Endothelial cell of hepatic sinusoid (primary cell): ENCODE measurements at regions not wholly inside any gene's neighbourhood (a gene's known extent, or its start where the extent isn't known, plus 50 kb on each side); places are given as distances from the start of the nearest gene placed in this dataset.

Experiments
- in situ Hi-C: cut with HindIII; loops from 2 replicates; pipeline ENCODE4 v1.10.0; 2017; ENCODE audit warnings: low sequenced_read_pairs

- in situ Hi-C loops: no loop called here
Measured at GRCh38 chr2:196381464-196381863, 210.1 kb upstream of the STK17B start.

DNA sequence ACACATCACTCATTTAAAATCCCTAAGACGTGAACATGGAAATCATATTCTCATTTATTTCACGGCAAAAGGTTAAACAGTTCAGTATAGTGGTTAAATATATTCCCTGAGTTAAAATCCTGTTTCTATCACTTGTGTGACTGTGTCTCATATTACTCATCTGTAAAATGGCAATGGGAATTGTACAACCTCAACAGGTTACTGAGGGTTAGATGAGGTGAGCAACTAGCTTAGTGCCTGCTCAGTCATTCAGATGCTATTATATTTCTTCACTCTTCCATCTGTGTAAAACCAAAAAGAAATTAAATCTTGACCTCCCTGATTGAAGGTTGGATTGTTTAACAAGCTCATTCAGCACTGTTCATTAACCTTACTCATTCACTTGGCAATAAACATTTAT, 212.4 kb upstream of the STK17B start:
- in situ Hi-C loops: no loop called here

- in situ Hi-C loops: no loop called here
Measured at GRCh38 chr2:196384729-196385128, 213.4 kb upstream of the STK17B start.

GRCh38 chr2:196389670-196390069, 218.3 kb upstream of the STK17B start:
- in situ Hi-C loops: no loop called here

- in situ Hi-C loops: no loop called here
Measured at GRCh38 chr2:196390243-196391148, 219.1 kb upstream of the STK17B start.

DNA sequence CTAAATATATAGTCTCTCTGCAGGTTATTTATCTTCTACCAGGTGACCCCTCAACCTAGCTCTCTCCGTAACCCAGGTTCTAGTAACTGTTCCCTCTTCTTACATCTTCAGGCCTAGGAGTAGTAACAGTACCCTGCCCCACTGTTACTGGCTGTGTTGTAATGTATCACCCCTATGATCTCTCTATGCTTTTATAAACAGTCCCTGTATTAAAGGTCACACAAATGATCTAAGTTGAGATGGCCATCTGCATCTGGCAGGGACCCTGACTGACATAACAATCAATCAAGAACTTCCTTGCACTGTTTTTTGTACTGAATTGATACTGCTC, 219.7 kb upstream of the STK17B start:
- in situ Hi-C loops: no loop called here

DNA sequence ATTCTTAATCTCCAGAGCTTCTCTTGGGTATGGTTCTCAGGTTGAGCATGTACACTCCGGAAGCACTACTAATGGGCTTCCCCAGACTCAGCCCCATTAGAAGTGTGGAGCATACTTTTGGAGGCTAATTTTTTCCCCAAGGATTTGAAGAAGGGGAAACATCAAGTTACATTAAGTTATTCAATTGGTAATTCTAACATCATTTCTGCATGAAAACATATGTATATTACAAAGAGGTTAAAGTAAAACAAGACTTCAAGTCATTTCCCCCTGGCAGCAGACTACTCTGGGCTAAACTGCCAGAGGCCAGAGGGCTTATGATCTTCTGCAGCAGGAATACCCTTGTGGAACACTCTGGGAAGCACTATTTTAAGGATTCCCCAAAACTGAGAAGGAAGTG, 227.7 kb upstream of the STK17B start:
- in situ Hi-C loops: no loop called here

- in situ Hi-C loops: loop anchor here (5.0 kb wide), 1 partner anchor 53 kb away; no protein-coding TSS in a partner anchor
Measured at GRCh38 chr2:196399722-196400691, 228.6 kb upstream of the STK17B start.

DNA sequence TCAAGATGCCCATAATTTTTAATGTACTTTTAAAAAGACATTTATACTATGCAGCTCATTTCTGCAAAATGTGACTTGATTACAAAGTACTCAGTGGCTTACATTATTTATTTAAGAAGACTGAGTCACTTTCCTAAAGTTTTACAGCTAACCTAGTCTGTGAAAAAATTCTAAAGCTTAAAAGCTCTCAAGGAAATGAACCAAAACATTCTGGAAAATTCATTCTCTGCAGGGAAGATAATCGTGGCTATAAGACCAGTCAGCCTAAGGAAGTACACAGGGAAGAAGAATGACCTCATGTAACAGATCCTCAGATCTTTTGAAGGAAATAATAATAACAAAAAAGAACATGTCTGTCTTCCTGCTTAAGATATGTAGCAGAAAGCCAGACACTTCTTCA, 232.1 kb upstream of the STK17B start:
- in situ Hi-C loops: loop anchor here (5.0 kb wide), 1 partner anchor 56 kb away; no protein-coding TSS in a partner anchor

GRCh38 chr2:196404276-196404675, 232.9 kb upstream of the STK17B start:
- in situ Hi-C loops: loop anchor here (5.0 kb wide), 1 partner anchor 57 kb away; no protein-coding TSS in a partner anchor

DNA sequence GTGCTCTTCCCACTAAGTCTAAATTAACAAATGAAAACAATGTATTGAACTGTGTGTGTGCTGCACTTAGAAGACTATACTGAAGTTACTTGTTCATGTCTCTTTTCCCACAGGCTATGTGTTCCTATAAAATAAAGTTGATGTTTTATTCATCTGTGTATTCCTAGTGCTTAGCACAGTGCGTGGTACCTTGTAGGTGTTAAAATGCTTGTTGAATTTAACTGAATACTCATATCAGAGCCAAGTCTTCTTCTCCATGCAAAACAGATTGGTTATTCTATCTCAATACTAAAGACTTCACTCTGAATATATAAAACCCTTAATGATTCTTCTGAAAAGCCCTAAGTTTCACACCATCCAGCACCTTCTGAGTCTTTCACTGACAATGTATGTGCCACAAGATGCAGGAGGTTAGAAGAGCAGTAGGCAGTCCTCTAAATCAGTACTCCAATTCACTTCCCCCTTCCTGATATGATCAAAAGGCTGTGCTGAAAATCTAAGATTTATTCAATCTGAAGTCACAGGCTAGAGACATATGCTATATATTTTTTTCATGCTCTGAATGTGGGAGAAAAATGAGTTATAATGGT, 231.7 kb upstream of the CCDC150 start:
- in situ Hi-C loops: no loop called here

DNA sequence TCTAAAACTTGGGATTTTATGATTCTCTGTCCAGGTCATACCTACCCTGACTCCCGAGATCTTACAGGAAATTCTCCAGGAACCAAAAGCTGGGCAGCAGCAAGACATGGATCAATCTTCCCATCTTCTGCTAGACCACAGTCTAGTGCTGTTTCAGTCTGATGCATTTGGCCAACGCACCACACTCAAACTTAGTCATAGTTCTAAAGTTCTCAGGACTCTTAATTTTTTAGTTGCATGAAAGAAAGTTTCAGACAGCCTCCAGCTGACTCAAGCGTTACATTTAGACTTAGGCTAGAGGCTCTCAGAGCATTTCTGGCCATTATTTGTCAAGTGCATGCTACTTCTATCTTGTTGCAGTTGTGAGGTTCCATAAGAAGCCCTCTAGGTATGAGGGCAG, 230.1 kb upstream of the CCDC150 start:
- in situ Hi-C loops: no loop called here

DNA sequence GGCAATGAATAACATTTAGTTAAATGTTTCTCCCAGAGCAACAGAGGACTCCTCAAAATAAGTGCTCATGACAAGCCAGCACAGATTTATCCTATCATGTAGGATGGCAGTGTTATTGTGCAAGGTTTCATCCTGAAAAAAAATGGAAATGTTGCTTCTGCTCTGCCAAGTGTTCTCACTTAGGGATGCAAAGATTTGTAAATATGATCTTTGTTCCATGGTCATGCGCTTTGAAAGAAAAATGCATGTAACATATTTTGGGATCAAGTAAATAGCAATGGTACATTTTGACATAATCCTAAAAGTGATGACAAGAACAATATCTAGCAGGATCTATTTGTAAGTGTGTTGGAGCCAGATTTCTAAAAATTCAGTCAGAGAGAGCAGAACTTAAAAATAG, 229.5 kb upstream of the CCDC150 start:
- in situ Hi-C loops: no loop called here

- in situ Hi-C loops: no loop called here
Measured at GRCh38 chr2:196413821-196414274, 225.7 kb upstream of the CCDC150 start.

- in situ Hi-C loops: no loop called here
Measured at GRCh38 chr2:196415384-196415783, 224.1 kb upstream of the CCDC150 start.

DNA sequence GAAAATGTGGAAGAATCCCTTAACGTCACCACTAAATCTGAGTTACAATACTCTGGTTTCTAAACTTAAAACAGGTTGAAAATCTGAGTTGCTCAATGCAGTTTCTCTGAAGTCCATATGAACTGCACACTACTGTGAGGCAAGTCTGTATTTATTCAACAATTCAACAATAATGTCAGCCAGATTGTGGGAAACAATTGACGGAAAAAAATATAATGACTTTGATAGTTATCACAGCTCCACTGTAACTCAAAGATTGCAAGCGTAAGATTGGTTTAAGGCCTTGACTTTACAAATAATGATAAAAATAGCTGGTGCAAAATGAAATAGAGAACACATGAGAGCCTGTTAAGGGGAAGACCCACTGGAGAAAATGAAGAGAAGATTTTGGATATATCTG, 219.4 kb upstream of the CCDC150 start:
- in situ Hi-C loops: no loop called here

DNA sequence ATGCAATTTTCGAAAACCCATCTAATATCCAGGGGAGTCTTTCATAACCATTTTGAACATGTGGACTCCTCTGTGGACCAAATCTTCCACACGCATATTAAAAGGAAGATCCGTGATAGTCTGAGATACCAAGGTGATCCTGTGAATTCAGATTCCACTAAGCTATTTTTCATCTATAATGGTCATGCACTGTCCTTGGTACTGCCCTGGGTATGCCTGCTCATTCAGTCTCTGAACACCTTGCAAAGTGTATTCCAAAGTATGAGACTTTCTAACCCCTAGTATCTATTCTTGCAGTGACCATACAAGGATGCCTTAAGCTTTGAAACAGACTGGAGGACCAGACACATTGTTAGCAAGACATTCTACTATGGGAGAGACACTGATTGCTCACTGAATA, 217.6 kb upstream of the CCDC150 start:
- in situ Hi-C loops: no loop called here

GRCh38 chr2:196422361-196422760, 217.2 kb upstream of the CCDC150 start:
- in situ Hi-C loops: no loop called here

- in situ Hi-C loops: no loop called here
Measured at GRCh38 chr2:196426122-196426521, 213.4 kb upstream of the CCDC150 start.

DNA sequence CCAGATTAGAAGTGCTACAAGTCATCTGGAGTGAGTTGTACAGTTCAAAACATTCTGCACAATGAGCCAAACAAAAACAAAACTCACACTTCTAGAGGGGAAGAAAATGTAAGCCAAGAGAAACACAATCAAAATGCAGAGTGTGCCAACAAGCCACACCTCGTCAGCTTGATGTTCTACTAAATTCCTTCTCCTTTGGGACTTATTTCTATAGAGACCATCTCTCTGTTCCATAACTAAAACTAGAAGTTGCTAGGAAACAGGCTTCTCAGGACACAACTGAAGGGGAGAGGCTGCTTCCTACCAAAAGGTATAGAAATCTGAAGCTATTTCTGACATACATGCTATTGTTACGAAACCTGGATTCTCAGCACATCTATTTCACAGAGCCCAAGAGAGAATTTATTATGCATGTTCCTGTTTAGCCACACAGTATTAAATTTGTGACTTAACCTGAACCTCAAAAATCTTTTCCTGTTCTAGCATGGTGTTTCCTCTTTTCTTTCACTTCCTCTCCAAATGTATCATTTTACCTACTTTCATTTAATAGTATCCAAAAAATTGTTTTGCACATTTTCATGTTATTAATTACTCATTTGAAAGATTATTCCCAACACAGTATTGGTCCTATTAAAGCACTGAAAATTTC, 211.4 kb upstream of the CCDC150 start:
- in situ Hi-C loops: no loop called here

- in situ Hi-C loops: no loop called here
Measured at GRCh38 chr2:196431076-196431475, 208.4 kb upstream of the CCDC150 start.
